ENCODE measurements at regions not wholly inside any gene's neighbourhood (a gene's known extent, or its start where the extent isn't known, plus 50 kb on each side); places are given as distances from the start of the nearest gene placed in this dataset.

GRCh38 chr2:107258531-107259407, 372.8 kb upstream of the ST6GAL2 start:
- no peaks in the 10 kb centered on the region for H3K36me3 ChIP-seq
- no peaks in the 10 kb centered on the region for H3K27me3 ChIP-seq

DNA sequence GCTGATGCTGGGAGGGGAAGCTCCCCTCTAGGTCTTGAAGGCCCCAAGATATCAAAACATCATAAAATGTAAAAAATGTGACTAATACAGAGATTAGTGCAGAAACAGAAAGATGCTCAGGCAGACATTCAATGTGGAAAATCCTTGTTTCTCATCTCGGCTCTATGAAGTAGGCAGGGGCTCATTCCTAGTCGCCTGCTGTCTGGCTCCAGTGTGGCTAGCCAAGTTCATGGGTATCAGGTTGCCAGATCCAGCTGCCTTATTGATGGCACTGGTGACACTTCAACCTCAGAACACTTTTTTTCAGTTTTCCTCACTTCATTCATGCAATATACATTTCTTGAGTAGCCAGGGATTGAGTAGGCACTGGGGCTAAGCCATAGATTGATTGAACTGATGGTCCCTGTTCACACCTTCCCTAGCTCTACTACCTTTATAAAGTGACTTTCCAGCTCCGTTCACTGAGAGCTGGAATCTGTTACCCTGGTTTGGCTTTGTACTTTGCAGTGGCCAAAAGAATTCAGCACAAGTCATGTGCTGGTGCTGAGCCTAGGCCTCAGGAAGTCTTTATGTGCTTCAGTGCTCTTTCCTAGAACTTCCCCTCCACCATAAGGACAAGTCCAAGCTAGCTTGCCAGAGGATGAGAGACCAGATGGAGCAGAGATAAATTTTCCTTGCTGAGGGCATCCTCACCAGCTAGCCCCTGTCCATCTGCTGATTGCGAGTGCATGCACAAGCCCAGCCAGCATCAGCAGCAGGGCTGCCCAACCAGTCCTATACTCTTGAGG, 373.6 kb upstream of the ST6GAL2 start:
- in situ Hi-C loops (cut with MboI; ENCODE audit: low sequenced_read_pairs in 4 of 4) (no loop called here), intact Hi-C loops (cut with DNase I; ENCODE audit: low total_unique reads) (no loop called here)
- no peak for ATAC-seq
- H3K4me1 ChIP-seq = no peaks in the 10 kb centered on the region
- TF ChIP-seq CTCF (IDR thresholded peaks at IDR 0.05 in 4 of 5, conservative IDR thresholded peaks at IDR 0.05 in 1 of 5) = no peak
- no peak overlapping the region for H3K27ac ChIP-seq
- no peak overlapping the region for H3K4me3 ChIP-seq
- no peaks in the 10 kb centered on the region for H3K36me3 ChIP-seq
- no peak for DNase-seq
- H3K9me3 ChIP-seq = no peaks in the 10 kb centered on the region
- H3K27me3 ChIP-seq = no peaks in the 10 kb centered on the region

More at GRCh38 chr2:107258531-107259407, 372.8 kb upstream of the ST6GAL2 start:
- ATAC-seq (peak in 1 of 2 donors; percentile 60), DNase-seq (no peak)
- TF ChIP-seq POLR2A (IDR thresholded peaks at IDR 0.05) (no peak), CTCF (IDR thresholded peaks at IDR 0.05 in 4 of 5, conservative IDR thresholded peaks at IDR 0.05 in 1 of 5) (no peak)
- Histone ChIP-seq H3K27ac (no peak overlapping the region), H3K9me3 (no peaks in the 10 kb centered on the region), H3K4me3 (no peak overlapping the region), H3K4me1 (no peaks in the 10 kb centered on the region)
- intact Hi-C loops (cut with DNase I; ENCODE audit: low total_unique reads) (no loop called here), in situ Hi-C loops (cut with MboI; ENCODE audit: low sequenced_read_pairs in 4 of 4) (no loop called here)

GRCh38 chr2:107263628-107264027, 377.7 kb upstream of the ST6GAL2 start:
- Histone ChIP-seq H3K27ac (no peak overlapping the region), H3K27me3 (no peaks in the 10 kb centered on the region), H3K4me1 (no peaks in the 10 kb centered on the region), H3K4me3 (no peak overlapping the region), H3K9me3 (no peaks in the 10 kb centered on the region), H3K36me3 (no peaks in the 10 kb centered on the region)
- ATAC-seq = no peak
- no peak for DNase-seq
- intact Hi-C loops (cut with DNase I; ENCODE audit: low total_unique reads) (no loop called here), in situ Hi-C loops (cut with MboI; ENCODE audit: low sequenced_read_pairs in 4 of 4) (no loop called here)
- TF ChIP-seq CTCF (IDR thresholded peaks at IDR 0.05 in 4 of 5, conservative IDR thresholded peaks at IDR 0.05 in 1 of 5) (no peak), POLR2A (IDR thresholded peaks at IDR 0.05) (no peak)

DNA sequence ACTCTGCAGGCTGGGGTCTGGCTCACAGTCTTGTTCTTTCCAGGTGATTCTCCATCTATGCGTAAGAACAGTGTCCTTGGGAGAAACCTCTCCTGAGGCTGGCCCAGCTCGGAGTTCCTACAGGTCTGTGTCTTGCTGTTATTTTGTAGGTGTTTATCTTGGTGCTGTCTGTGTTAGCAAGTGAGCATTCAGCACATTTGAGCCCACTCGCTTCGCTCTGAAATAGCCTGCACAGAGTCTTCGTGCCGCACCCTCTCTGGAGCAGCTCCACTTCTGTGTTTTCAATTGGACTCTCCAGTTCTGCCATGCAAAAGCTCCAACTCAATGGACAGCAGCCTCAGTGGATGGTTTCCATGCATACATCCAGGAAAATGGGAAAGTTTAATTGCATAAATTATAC, 378.2 kb upstream of the ST6GAL2 start:
- in situ Hi-C loops (cut with MboI; ENCODE audit: low sequenced_read_pairs in 4 of 4) = no loop called here
- Histone ChIP-seq H3K36me3 (no peaks in the 10 kb centered on the region), H3K27me3 (no peaks in the 10 kb centered on the region), H3K9me3 (no peaks in the 10 kb centered on the region), H3K4me3 (no peak overlapping the region), H3K27ac (no peak overlapping the region), H3K4me1 (no peaks in the 10 kb centered on the region)
- DNase-seq (no peak), ATAC-seq (no peak)
- intact Hi-C loops (cut with DNase I; ENCODE audit: low total_unique reads) = no loop called here
- TF ChIP-seq POLR2A (IDR thresholded peaks at IDR 0.05) = no peak
- TF ChIP-seq CTCF (IDR thresholded peaks at IDR 0.05 in 4 of 5, conservative IDR thresholded peaks at IDR 0.05 in 1 of 5) = no peak

Data from gastrocnemius medialis (tissue), 4 donors.